ENCODE measurements at regions not wholly inside any gene's neighbourhood (a gene's known extent, or its start where the extent isn't known, plus 50 kb on each side); places are given as distances from the start of the nearest gene placed in this dataset.

- no peaks in the 10 kb centered on the region for H3K36me3 Mint-ChIP-seq
- peaks cover 0 to 2% (median 1%) of the 10 kb centered on the region in 3 donors for H3K27me3 Mint-ChIP-seq (ENCODE audit: low read depth in 3 of 3)
- H4K20me1 ChIP-seq (ENCODE audit: insufficient read depth, low read length), result no peaks in the 10 kb centered on the region
- no peak overlapping the region for H3K4me2 ChIP-seq (replicated peaks; ENCODE audit: extremely low read depth, low read length, poor library complexity, severe bottlenecking)
- intact Hi-C loops (cut with micrococcal nuclease), result no loop called here
- no peaks in the 10 kb centered on the region for H3K79me2 ChIP-seq (ENCODE audit: insufficient read depth, low read length)
- no peak overlapping the region for H3K9ac ChIP-seq (ENCODE audit: insufficient read depth, low read length, poor library complexity, severe bottlenecking)
- H3K4me1 ChIP-seq (ENCODE audit: control insufficient read depth in 1 of 2, insufficient read depth in 2 of 2, low read length in 2 of 2), result no peaks in the 10 kb centered on the region
- H3K27me3 ChIP-seq (ENCODE audit: control insufficient read depth in 2 of 2, insufficient read depth in 2 of 2, low read length in 2 of 2), result no peaks in the 10 kb centered on the region
- H3K27ac ChIP-seq (ENCODE audit: low read depth in 1 of 2, low read length in 2 of 2), result no peak overlapping the region
- H3K9me3 Mint-ChIP-seq, result peaks cover 0 to 4% (median 2%) of the 10 kb centered on the region in 7 donors
- H3K9me3 ChIP-seq (replicated peaks in 1 of 2; ENCODE audit: control insufficient read depth in 1 of 2, insufficient read depth in 1 of 2, low read length in 2 of 2), result no peaks in the 10 kb centered on the region
- H3K4me3 Mint-ChIP-seq, result no peak overlapping the region
- H2AFZ ChIP-seq (ENCODE audit: insufficient read depth, low read depth, low read length, poor library complexity, severe bottlenecking), result no peak overlapping the region
- no peaks in the 10 kb centered on the region for H3K36me3 ChIP-seq (replicated peaks in 1 of 2; ENCODE audit: control insufficient read depth in 1 of 2, insufficient read depth in 2 of 2, low read length in 2 of 2)
- no peak overlapping the region for H3K27ac Mint-ChIP-seq
- TF ChIP-seq CTCF (IDR thresholded peaks at IDR 0.05), result no peak
- no peak for DNase-seq
- H3K4me3 ChIP-seq (replicated peaks in 1 of 3; ENCODE audit: low read depth in 2 of 3, low read length in 3 of 3), result no peak overlapping the region
- H3K4me1 Mint-ChIP-seq, result no peaks in the 10 kb centered on the region
Observed at GRCh38 chr1:219781491-219781890, 146.9 kb downstream of the SLC30A10 start.

- Mint-ChIP-seq H3K9me3 (peaks cover 0 to 3% (median 0%) of the 10 kb centered on the region in 7 donors), H3K4me1 (no peaks in the 10 kb centered on the region), H3K4me3 (no peak overlapping the region), H3K36me3 (no peaks in the 10 kb centered on the region), H3K27me3 (ENCODE audit: low read depth in 3 of 3) (peaks cover 0 to 1% (median 0%) of the 10 kb centered on the region in 3 donors), H3K27ac (no peak overlapping the region)
- no peak for TF ChIP-seq CTCF (IDR thresholded peaks at IDR 0.05)
- no peak for DNase-seq
- 100% methylated on average over 1 of the region's 4 CpGs for WGBS (ENCODE audit: insufficient coverage)
- H3K9me3 ChIP-seq (replicated peaks in 1 of 2; ENCODE audit: control insufficient read depth in 1 of 2, insufficient read depth in 1 of 2, low read length in 2 of 2), result no peaks in the 10 kb centered on the region
- no peak overlapping the region for H3K27ac ChIP-seq (ENCODE audit: low read depth in 1 of 2, low read length in 2 of 2)
- H3K36me3 ChIP-seq (replicated peaks in 1 of 2; ENCODE audit: control insufficient read depth in 1 of 2, insufficient read depth in 2 of 2, low read length in 2 of 2), result no peaks in the 10 kb centered on the region
- no peak overlapping the region for H3K4me2 ChIP-seq (replicated peaks; ENCODE audit: extremely low read depth, low read length, poor library complexity, severe bottlenecking)
- no peaks in the 10 kb centered on the region for H3K4me1 ChIP-seq (ENCODE audit: control insufficient read depth in 1 of 2, insufficient read depth in 2 of 2, low read length in 2 of 2)
- no peaks in the 10 kb centered on the region for H3K27me3 ChIP-seq (ENCODE audit: control insufficient read depth in 2 of 2, insufficient read depth in 2 of 2, low read length in 2 of 2)
- H2AFZ ChIP-seq (ENCODE audit: insufficient read depth, low read depth, low read length, poor library complexity, severe bottlenecking), result no peak overlapping the region
- H4K20me1 ChIP-seq (ENCODE audit: insufficient read depth, low read length), result no peaks in the 10 kb centered on the region
- no peak overlapping the region for H3K4me3 ChIP-seq (replicated peaks in 1 of 3; ENCODE audit: low read depth in 2 of 3, low read length in 3 of 3)
- H3K9ac ChIP-seq (ENCODE audit: insufficient read depth, low read length, poor library complexity, severe bottlenecking), result no peak overlapping the region
- no peaks in the 10 kb centered on the region for H3K79me2 ChIP-seq (ENCODE audit: insufficient read depth, low read length)
- intact Hi-C loops (cut with micrococcal nuclease), result no loop called here
Observed at GRCh38 chr1:219778793-219779369, 149.5 kb downstream of the SLC30A10 start.
